ENCODE measurements at regions not wholly inside any gene's neighbourhood (a gene's known extent, or its start where the extent isn't known, plus 50 kb on each side); places are given as distances from the start of the nearest gene placed in this dataset.

DNA sequence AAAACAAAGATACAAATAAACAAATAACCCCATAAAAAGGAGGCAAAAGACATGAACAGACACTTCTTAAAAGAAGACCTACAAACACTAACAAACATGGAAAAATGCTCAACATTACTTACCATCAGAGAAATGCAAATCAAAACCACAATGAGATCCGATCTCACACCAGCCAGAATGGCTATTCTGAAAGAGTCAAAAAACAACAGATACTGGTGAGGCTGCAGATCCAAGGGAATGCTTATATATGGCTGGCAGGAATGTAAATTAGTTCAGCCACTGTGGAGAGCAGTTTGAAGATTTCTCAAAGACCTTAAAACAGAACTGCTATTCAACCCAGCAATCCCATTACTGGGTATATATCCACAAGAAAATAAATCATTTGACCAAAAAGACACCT is 80.4 kb upstream of the NRP1 start:
- no peak for TF ChIP-seq CTCF (IDR thresholded peaks at IDR 0.05; ENCODE audit: insufficient read depth, low read length)
- no peak overlapping the region for H3K4me3 ChIP-seq (ENCODE audit: low read depth, low read length)
- no peak for DNase-seq (ENCODE audit: low read depth)

DNA sequence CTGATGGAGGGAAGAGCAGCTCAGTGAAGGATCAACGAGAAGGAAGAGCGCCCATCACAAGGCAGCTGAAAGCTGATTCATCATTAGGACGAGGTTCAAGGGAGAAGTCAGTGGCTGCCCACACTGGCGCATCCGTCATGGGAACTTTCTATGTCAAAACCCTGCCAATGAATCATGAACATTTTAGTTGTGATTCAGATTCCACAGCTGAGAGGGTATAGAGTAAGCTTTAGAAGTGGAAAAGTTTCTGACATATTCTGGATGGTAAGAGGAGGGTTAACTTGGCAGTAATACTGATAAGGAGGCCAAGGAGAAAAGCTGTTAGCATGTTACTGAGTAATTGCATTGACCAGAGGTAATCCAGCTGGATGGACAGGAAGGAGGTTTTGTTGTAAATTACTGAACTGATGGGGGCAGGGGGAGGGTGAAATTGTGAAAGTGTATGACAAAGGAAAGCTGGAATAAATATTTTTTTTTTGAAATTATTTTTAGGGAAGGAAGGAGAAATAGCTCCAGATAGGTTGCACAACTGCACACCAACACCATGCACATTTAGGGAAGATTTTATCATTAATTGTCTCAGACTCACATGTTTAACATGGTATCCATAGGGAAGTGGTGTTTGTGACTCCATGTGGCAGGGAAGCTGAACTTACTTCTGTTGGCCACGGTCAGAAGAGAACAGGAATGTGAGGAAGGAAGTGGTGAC is 78.3 kb upstream of the NRP1 start:
- peak; percentile 94 for DNase-seq (ENCODE audit: low read depth)
- peak overlapping the region; percentile 11 for H3K4me3 ChIP-seq (ENCODE audit: low read depth, low read length)
- TF ChIP-seq CTCF (IDR thresholded peaks at IDR 0.05; ENCODE audit: insufficient read depth, low read length) = no peak

GRCh38 chr10:33412241-33412640 is 77.8 kb upstream of the NRP1 start:
- H3K4me3 ChIP-seq (ENCODE audit: low read depth, low read length) = no peak overlapping the region
- no peak for DNase-seq (ENCODE audit: low read depth)
- TF ChIP-seq CTCF (IDR thresholded peaks at IDR 0.05; ENCODE audit: insufficient read depth, low read length) = no peak

- H3K4me3 ChIP-seq (ENCODE audit: low read depth, low read length) = no peak overlapping the region
- TF ChIP-seq CTCF (IDR thresholded peaks at IDR 0.05; ENCODE audit: insufficient read depth, low read length) = no peak
- no peak for DNase-seq (ENCODE audit: low read depth)
Observed at GRCh38 chr10:33410860-33411234, 76.4 kb upstream of the NRP1 start.

DNA sequence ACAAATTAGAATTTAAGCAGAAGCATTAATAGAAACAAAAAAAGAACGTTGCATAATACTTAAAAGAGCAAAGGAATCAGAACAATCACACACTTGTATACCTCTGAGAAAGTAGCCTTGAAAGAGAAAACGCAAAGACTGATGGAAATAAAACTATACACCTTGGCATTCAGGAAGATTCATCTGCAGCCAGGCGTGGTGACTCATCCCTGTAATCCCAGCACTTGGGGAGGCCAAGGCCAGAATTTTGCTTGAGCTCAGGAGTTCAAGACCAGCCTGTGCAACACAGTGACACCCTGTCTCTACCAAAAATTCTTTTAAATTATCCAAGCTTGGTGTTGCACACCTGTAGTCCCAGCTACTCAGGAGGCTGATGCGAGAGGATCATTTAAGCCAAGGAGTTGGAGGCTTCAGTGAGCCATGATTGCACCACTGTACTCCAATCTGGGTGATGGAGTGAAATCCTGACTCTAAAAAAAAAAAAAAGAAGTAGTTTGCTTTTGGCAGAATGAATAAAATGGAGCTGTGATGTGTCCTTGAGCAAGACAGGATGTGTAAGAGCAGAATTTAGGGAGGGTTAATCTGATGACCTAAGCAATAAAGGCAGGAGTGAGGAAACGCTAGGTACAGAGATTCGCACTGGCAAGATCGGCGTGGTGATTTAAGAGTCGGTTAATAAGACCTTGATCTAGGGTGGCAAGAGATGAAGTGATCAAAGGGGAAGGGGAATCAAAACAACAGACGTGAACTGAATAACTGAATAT is 75.8 kb upstream of the NRP1 start:
- no peak for TF ChIP-seq CTCF (IDR thresholded peaks at IDR 0.05; ENCODE audit: insufficient read depth, low read length)
- H3K4me3 ChIP-seq (ENCODE audit: low read depth, low read length) = no peak overlapping the region
- no peak for DNase-seq (ENCODE audit: low read depth)

- H3K4me3 ChIP-seq (ENCODE audit: low read depth, low read length) = no peak overlapping the region
- DNase-seq (ENCODE audit: low read depth) = no peak
- no peak for TF ChIP-seq CTCF (IDR thresholded peaks at IDR 0.05; ENCODE audit: insufficient read depth, low read length)
Observed at GRCh38 chr10:33406596-33406995, 72.1 kb upstream of the NRP1 start.
